GM12873 (cell line): ENCODE measurements at regions not wholly inside any gene's neighbourhood (a gene's known extent, or its start where the extent isn't known, plus 50 kb on each side); places are given as distances from the start of the nearest gene placed in this dataset.

Experiments
- TF ChIP-seq, protein P1 (sequence below): IDR thresholded peaks from 2 replicates; pipeline ENCODE4 v1.5.1; 2012; ENCODE audit warnings: low read depth, mild to moderate bottlenecking, moderate library complexity, low read length, control low read depth; ENCODE audit not compliant: insufficient read depth; ENCODE audit errors: missing control alignments

DNA sequence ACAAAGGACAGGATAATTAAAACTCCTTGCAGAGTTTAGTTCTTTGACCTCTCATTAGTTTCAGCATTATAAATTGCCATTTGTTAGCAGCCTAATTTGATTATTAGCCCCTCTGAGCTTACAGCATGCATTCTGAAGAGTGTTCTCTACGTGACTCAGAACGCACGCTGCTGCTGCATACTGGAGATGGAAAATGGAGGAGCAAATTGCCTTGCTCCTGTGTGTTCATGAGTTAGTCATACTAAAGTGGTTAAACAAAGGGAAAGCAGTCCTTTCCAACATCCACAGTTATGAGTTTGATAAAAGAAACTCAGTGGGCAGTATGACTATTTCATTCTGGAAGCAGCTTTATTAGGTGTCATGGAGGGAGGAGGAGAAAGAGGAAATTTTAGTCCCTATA is 922.5 kb downstream of the RPA4 start:
- TF ChIP-seq, protein P1, sequence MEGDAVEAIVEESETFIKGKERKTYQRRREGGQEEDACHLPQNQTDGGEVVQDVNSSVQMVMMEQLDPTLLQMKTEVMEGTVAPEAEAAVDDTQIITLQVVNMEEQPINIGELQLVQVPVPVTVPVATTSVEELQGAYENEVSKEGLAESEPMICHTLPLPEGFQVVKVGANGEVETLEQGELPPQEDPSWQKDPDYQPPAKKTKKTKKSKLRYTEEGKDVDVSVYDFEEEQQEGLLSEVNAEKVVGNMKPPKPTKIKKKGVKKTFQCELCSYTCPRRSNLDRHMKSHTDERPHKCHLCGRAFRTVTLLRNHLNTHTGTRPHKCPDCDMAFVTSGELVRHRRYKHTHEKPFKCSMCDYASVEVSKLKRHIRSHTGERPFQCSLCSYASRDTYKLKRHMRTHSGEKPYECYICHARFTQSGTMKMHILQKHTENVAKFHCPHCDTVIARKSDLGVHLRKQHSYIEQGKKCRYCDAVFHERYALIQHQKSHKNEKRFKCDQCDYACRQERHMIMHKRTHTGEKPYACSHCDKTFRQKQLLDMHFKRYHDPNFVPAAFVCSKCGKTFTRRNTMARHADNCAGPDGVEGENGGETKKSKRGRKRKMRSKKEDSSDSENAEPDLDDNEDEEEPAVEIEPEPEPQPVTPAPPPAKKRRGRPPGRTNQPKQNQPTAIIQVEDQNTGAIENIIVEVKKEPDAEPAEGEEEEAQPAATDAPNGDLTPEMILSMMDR = no peak

- TF ChIP-seq, protein P1 = no peak
Measured at GRCh38 chrX:97806946-97807345, 923.2 kb downstream of the RPA4 start.

DNA sequence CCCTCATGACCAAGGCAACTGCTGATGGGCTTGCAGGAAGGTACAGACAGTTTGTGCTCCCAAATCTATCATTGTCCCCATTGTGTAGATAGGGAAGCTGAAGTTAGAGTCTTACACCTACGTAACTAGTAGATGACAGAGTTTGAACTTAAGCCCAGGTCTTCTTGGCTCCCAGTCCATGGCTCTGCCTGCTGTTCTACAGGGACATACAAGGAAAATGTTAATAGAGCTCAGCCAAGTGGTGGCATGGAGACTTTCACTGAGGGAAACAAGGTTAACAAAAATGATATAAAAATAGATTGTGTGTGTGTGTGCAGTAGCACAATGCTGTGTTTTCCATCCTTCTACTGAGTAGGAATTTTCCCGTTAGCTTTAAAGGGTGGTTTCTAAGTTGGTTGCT is 936.5 kb downstream of the RPA4 start:
- TF ChIP-seq, protein P1 = no peak

DNA sequence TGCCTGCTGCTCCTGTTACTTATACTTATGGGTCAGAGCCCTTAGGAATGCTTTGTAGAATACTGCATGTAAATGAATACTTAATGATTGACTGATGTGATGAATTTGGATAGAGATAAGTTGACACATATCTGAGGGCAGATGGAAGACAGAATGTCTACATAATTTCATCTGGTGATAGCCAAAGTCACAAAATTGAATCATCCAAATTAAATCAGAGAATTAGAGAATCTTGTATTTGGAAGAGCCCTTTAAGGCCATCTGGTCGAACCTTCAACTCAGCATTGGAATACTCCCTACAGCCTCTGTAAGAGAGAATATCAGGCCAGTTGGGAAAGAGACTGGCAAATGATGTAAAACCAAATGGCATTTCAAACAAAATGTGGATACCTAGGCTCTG is 944.8 kb downstream of the RPA4 start:
- TF ChIP-seq, protein P1 = no peak

DNA sequence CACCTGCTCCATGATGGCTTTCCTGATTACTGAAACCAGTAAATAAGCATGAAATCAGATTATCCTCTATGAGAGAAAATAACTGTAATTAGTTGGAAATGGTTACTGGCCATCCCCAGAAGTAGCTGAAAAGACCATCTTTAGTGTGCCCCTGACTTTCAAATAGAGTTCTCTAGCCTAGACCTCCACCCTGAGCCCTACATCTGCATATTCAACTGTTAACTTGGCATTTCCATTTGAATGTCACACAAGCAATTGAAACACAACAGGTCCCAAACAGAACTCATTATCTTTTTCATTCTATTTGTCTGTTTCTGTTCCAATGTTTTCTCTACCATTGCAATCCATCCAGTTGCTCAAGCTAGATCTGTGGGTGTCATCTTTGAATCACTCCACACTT is 952.3 kb downstream of the RPA4 start:
- TF ChIP-seq, protein P1 = no peak

GRCh38 chrX:97841544-97842179 is 958.0 kb downstream of the RPA4 start:
- TF ChIP-seq, protein P1 = no peak

- TF ChIP-seq, protein P1 = no peak
Measured at GRCh38 chrX:97842468-97843199, 958.9 kb downstream of the RPA4 start.
